Lower lobe of right lung (tissue), 2 donors: ENCODE measurements at regions not wholly inside any gene's neighbourhood (a gene's known extent, or its start where the extent isn't known, plus 50 kb on each side); places are given as distances from the start of the nearest gene placed in this dataset.

Experiments used
- ATAC-seq, 2 donors: fragments of 200-7000 bp; cut with Tn5 transposase; one replicate each; pipeline ENCODE4 v1.9.1; 2020 to 2022; ENCODE audit warnings: mild to moderate bottlenecking in 2 of 2, moderate library complexity in 2 of 2
- DNase-seq: peaks from one replicate; pipeline ENCODE4 v3.0.0-alpha.2; 2020
- H3K27ac ChIP-seq: fragments of 200-600 bp; one replicate; pipeline ENCODE4 v1.8.0; 2022
- H3K27me3 ChIP-seq: fragments of 200-600 bp; one replicate; pipeline ENCODE4 v1.8.0; 2022; ENCODE audit warnings: low read depth
- H3K36me3 ChIP-seq: fragments of 200-600 bp; one replicate; pipeline ENCODE4 v1.8.0; 2022; ENCODE audit warnings: mild to moderate bottlenecking
- H3K4me1 ChIP-seq: fragments of 200-600 bp; one replicate; pipeline ENCODE4 v1.8.0; 2022
- H3K4me3 ChIP-seq: fragments of 200-600 bp; one replicate; pipeline ENCODE4 v1.8.0; 2022; ENCODE audit warnings: mild to moderate bottlenecking
- H3K9me3 ChIP-seq: fragments of 200-600 bp; one replicate; pipeline ENCODE4 v1.8.0; 2022
- CTCF ChIP-seq: fragments of 200-600 bp; IDR thresholded peaks from one replicate; pipeline ENCODE4 v1.8.0; 2022; ENCODE audit warnings: antibody characterized with exemption, mild to moderate bottlenecking
- intact Hi-C: fragments of 100-400 bp; cut with DNase I; formaldehyde crosslinking; loops from one replicate; pipeline ENCODE4 v1.11.0; 2022
- donor health status: DM: no; HTN: yes; CAD: no; lungs with severe emphysema.

- no peak for DNase-seq
- no peak overlapping the region for H3K4me3 ChIP-seq
- H3K27ac ChIP-seq = no peak overlapping the region
- intact Hi-C loops = no loop called here
- no peak for ATAC-seq
- H3K4me1 ChIP-seq = no peaks in the 10 kb centered on the region
- no peak for TF ChIP-seq CTCF
- no peaks in the 10 kb centered on the region for H3K9me3 ChIP-seq
- no peaks in the 10 kb centered on the region for H3K27me3 ChIP-seq
- no peaks in the 10 kb centered on the region for H3K36me3 ChIP-seq
These were observed 247.4 kb downstream of the CYLC2 start for GRCh38 chr9:103242486-103242885.

- no peak overlapping the region for H3K4me3 ChIP-seq
- no peak overlapping the region for H3K27ac ChIP-seq
- no peak for TF ChIP-seq CTCF
- intact Hi-C loops = no loop called here
- no peak for ATAC-seq
- H3K9me3 ChIP-seq = no peaks in the 10 kb centered on the region
- no peak for DNase-seq
- H3K36me3 ChIP-seq = no peaks in the 10 kb centered on the region
- H3K27me3 ChIP-seq = no peaks in the 10 kb centered on the region
- no peaks in the 10 kb centered on the region for H3K4me1 ChIP-seq
These were observed 248.4 kb downstream of the CYLC2 start for GRCh38 chr9:103243553-103243952.

GRCh38 chr9:103245369-103245768, 250.2 kb downstream of the CYLC2 start:
- no peak overlapping the region for H3K4me3 ChIP-seq
- no peak for DNase-seq
- no peaks in the 10 kb centered on the region for H3K9me3 ChIP-seq
- no peak for TF ChIP-seq CTCF
- no peaks in the 10 kb centered on the region for H3K27me3 ChIP-seq
- intact Hi-C loops = no loop called here
- no peak for ATAC-seq
- H3K4me1 ChIP-seq = no peaks in the 10 kb centered on the region
- H3K27ac ChIP-seq = no peak overlapping the region
- H3K36me3 ChIP-seq = no peaks in the 10 kb centered on the region

- TF ChIP-seq CTCF = no peak
- no peak overlapping the region for H3K27ac ChIP-seq
- intact Hi-C loops = no loop called here
- ATAC-seq = no peak
- no peaks in the 10 kb centered on the region for H3K27me3 ChIP-seq
- no peaks in the 10 kb centered on the region for H3K4me1 ChIP-seq
- H3K9me3 ChIP-seq = no peaks in the 10 kb centered on the region
- no peak for DNase-seq
- H3K36me3 ChIP-seq = no peaks in the 10 kb centered on the region
- H3K4me3 ChIP-seq = no peak overlapping the region
These were observed 266.8 kb downstream of the CYLC2 start for GRCh38 chr9:103261951-103262350.

GRCh38 chr9:103266064-103266463, 270.9 kb downstream of the CYLC2 start:
- ATAC-seq = no peak
- no peak for DNase-seq
- intact Hi-C loops = no loop called here
- no peak overlapping the region for H3K4me3 ChIP-seq
- no peaks in the 10 kb centered on the region for H3K36me3 ChIP-seq
- no peaks in the 10 kb centered on the region for H3K4me1 ChIP-seq
- H3K9me3 ChIP-seq = no peaks in the 10 kb centered on the region
- no peak for TF ChIP-seq CTCF
- H3K27me3 ChIP-seq = no peaks in the 10 kb centered on the region
- no peak overlapping the region for H3K27ac ChIP-seq

GRCh38 chr9:103277240-103277639, 282.1 kb downstream of the CYLC2 start:
- intact Hi-C loops = no loop called here
- H3K27me3 ChIP-seq = no peaks in the 10 kb centered on the region
- no peaks in the 10 kb centered on the region for H3K9me3 ChIP-seq
- no peak for TF ChIP-seq CTCF
- no peak overlapping the region for H3K4me3 ChIP-seq
- H3K4me1 ChIP-seq = no peaks in the 10 kb centered on the region
- no peaks in the 10 kb centered on the region for H3K36me3 ChIP-seq
- ATAC-seq (no peak), DNase-seq (no peak)
- H3K27ac ChIP-seq = no peak overlapping the region
